Hepatocyte (in vitro differentiated cells): ENCODE measurements at regions not wholly inside any gene's neighbourhood (a gene's known extent, or its start where the extent isn't known, plus 50 kb on each side); places are given as distances from the start of the nearest gene placed in this dataset. TPM values are rescaled to one million over a fixed set of nuclear protein-coding genes. Genes with fewer than 3 reads are reported as not detected.
"Not testable (repeated sequence)": the region's sequence is repeated elsewhere in the genome, so short reads cannot be mapped to it uniquely, and the experiment has no call there.

Experiments
- DNase-seq: peaks from one replicate; pipeline ENCODE4 v3.0.0-alpha.2; 2016; ENCODE audit warnings: low spot score
- H2AFZ ChIP-seq: fragments of 200-600 bp; sonication (generic); 2 replicates; pipeline ENCODE4 v1.6.0; 2016; ENCODE audit warnings: antibody characterized with exemption, mild to moderate bottlenecking
- H3K27ac ChIP-seq: fragments of 200-600 bp; sonication (generic); 2 replicates; pipeline ENCODE4 v1.5.1; 2016; ENCODE audit warnings: mild to moderate bottlenecking
- H3K27me3 ChIP-seq: fragments of 200-600 bp; sonication (generic); 2 replicates; pipeline ENCODE4 v1.6.1; 2016
- H3K36me3 ChIP-seq: fragments of 200-600 bp; sonication (generic); replicated peaks from 2 replicates; pipeline ENCODE4 v1.5.1; 2016; ENCODE audit warnings: low read depth; ENCODE audit not compliant: insufficient read depth
- H3K4me1 ChIP-seq: fragments of 200-600 bp; sonication (generic); 2 replicates; pipeline ENCODE4 v1.5.1; 2016; ENCODE audit warnings: mild to moderate bottlenecking, moderate library complexity; ENCODE audit not compliant: insufficient read depth
- H3K4me2 ChIP-seq: fragments of 200-600 bp; sonication (generic); 2 replicates; pipeline ENCODE4 v1.6.0; 2016
- H3K4me3 ChIP-seq: fragments of 200-600 bp; sonication (generic); 2 replicates; pipeline ENCODE4 v1.5.1; 2016; ENCODE audit warnings: mild to moderate bottlenecking
- H3K79me2 ChIP-seq: fragments of 200-600 bp; sonication (generic); 2 replicates; pipeline ENCODE4 v1.6.0; 2017; ENCODE audit warnings: mild to moderate bottlenecking
- H3K9me2 ChIP-seq: fragments of 200-600 bp; sonication (generic); replicated peaks from 2 replicates; pipeline ENCODE4 v1.6.0; 2017; ENCODE audit warnings: mild to moderate bottlenecking; ENCODE audit not compliant: insufficient read depth
- H3K9me3 ChIP-seq: fragments of 200-600 bp; sonication (generic); 2 replicates; pipeline ENCODE4 v1.5.1; 2016; ENCODE audit warnings: low read depth, mild to moderate bottlenecking
- H4K20me1 ChIP-seq: fragments of 200-600 bp; sonication (generic); 2 replicates; pipeline ENCODE4 v1.6.0; 2016; ENCODE audit warnings: mild to moderate bottlenecking; ENCODE audit not compliant: insufficient read depth, poor library complexity, severe bottlenecking
- CTCF ChIP-seq: fragments of 200-600 bp; sonication (generic); IDR thresholded peaks from 2 replicates; pipeline ENCODE4 v1.5.1; 2016; ENCODE audit warnings: antibody characterized with exemption, mild to moderate bottlenecking; ENCODE audit not compliant: poor library complexity
- EZH2 ChIP-seq: fragments of 200-600 bp; sonication (generic); IDR thresholded peaks from 2 replicates; pipeline ENCODE4 v1.6.1; 2016; ENCODE audit warnings: antibody characterized with exemption, mild to moderate bottlenecking, borderline replicate concordance
- EZH2phosphoT487 ChIP-seq: fragments of 200-600 bp; sonication (generic); IDR thresholded peaks from one replicate; pipeline ENCODE4 v1.6.1; 2018; ENCODE audit warnings: antibody characterized with exemption, mild to moderate bottlenecking, low read depth, moderate library complexity; ENCODE audit not compliant: unreplicated experiment, severe bottlenecking
- WGBS: methylation state at CpG from one replicate; pipeline ENCODE4 v1.1.6; 2016; ENCODE audit warnings: low lambda C conversion rate; ENCODE audit errors: missing lambda C conversion rate; 5-methylcytosine and 5-hydroxymethylcytosine counted together
- small RNA-seq: library from RNA; depleted of rRNA; stranded (forward); fragments of <200 nt; gene quantifications from one replicate; pipeline ENCODE3, GENCODE V24; 2014

- H3K9me3 ChIP-seq, H2AFZ ChIP-seq, H3K9me2 ChIP-seq, H3K4me3 ChIP-seq, H3K27ac ChIP-seq, H3K4me1 ChIP-seq, H3K36me3 ChIP-seq, H3K79me2 ChIP-seq, H4K20me1 ChIP-seq, H3K4me2 ChIP-seq, H3K27me3 ChIP-seq, DNase-seq: not testable (repeated sequence)
- 86% methylated on average over 18 of the region's 31 CpGs for WGBS
These were observed 1268.8 kb downstream of the FOXD4L5 start for GRCh38 chr9:64016246-64016645.

- no peaks in the 10 kb centered on the region for H3K36me3 ChIP-seq
- H3K79me2 ChIP-seq = no peaks in the 10 kb centered on the region
- 77% methylated on average over 17 of the region's 17 CpGs for WGBS
- H3K4me3 ChIP-seq = no peak overlapping the region
- H3K27ac ChIP-seq = no peak overlapping the region
- no peak for TF ChIP-seq EZH2phosphoT487
- no peak for TF ChIP-seq CTCF
- TF ChIP-seq EZH2 = no peak
- no peak overlapping the region for H2AFZ ChIP-seq
- H3K4me2 ChIP-seq = no peak overlapping the region
- no peaks in the 10 kb centered on the region for H3K9me3 ChIP-seq
- no peaks in the 10 kb centered on the region for H3K27me3 ChIP-seq
- no peaks in the 10 kb centered on the region for H3K4me1 ChIP-seq
- DNase-seq = no peak
- H4K20me1 ChIP-seq = no peaks in the 10 kb centered on the region
- no peaks in the 10 kb centered on the region for H3K9me2 ChIP-seq
These were observed 1269.9 kb downstream of the FOXD4L5 start for GRCh38 chr9:64015136-64015535.

- H3K79me2 ChIP-seq, H3K27ac ChIP-seq, H3K4me2 ChIP-seq, H3K4me3 ChIP-seq, H2AFZ ChIP-seq, H3K9me3 ChIP-seq, H3K27me3 ChIP-seq, H3K36me3 ChIP-seq, DNase-seq, H4K20me1 ChIP-seq, H3K4me1 ChIP-seq, H3K9me2 ChIP-seq: not testable (repeated sequence)
- 79% methylated on average over 31 of the region's 32 CpGs for WGBS
These were observed 1270.5 kb downstream of the FOXD4L5 start for GRCh38 chr9:64014386-64015091.

- H3K4me3 ChIP-seq, H2AFZ ChIP-seq, H3K36me3 ChIP-seq, H3K79me2 ChIP-seq, H3K9me2 ChIP-seq, DNase-seq, H4K20me1 ChIP-seq, H3K27me3 ChIP-seq, H3K4me2 ChIP-seq, H3K27ac ChIP-seq, H3K9me3 ChIP-seq, H3K4me1 ChIP-seq: not testable (repeated sequence)
- 100% methylated on average over 1 of the region's 1 CpG for WGBS
These were observed 1271.9 kb downstream of the FOXD4L5 start for GRCh38 chr9:64013122-64013521.

- not testable (repeated sequence) for H3K9me2 ChIP-seq, H3K9me3 ChIP-seq, H3K4me1 ChIP-seq, H4K20me1 ChIP-seq, H3K36me3 ChIP-seq, H3K4me2 ChIP-seq, H3K4me3 ChIP-seq, H2AFZ ChIP-seq, H3K27ac ChIP-seq, H3K27me3 ChIP-seq, H3K79me2 ChIP-seq, DNase-seq
- WGBS = 36% methylated on average over 3 of the region's 3 CpGs
These were observed 1273.0 kb downstream of the FOXD4L5 start for GRCh38 chr9:64012014-64012413.

GRCh38 chr9:63979741-63980140, 1305.3 kb downstream of the FOXD4L5 start:
- H2AFZ ChIP-seq, H4K20me1 ChIP-seq, H3K27ac ChIP-seq, H3K9me3 ChIP-seq, H3K79me2 ChIP-seq, H3K4me3 ChIP-seq, H3K4me2 ChIP-seq, H3K27me3 ChIP-seq, H3K9me2 ChIP-seq, DNase-seq, H3K36me3 ChIP-seq, H3K4me1 ChIP-seq: not testable (repeated sequence)
- 85% methylated on average over 23 of the region's 23 CpGs for WGBS

Small RNA genes in the stretch of these regions (small RNA-seq; reads per million reads assigned to genes)
- gene RF00026 = not detected
